HepG2 (cell line): ENCODE measurements at regions not wholly inside any gene's neighbourhood (a gene's known extent, or its start where the extent isn't known, plus 50 kb on each side); places are given as distances from the start of the nearest gene placed in this dataset.

Experiments used
- CTCF ChIP-seq: sonication (generic); formaldehyde crosslinking; IDR thresholded peaks from 2 replicates; pipeline ENCODE4 v1.5.0; 2020; ENCODE audit warnings: mild to moderate bottlenecking, missing genetic modification reagents, moderate library complexity
- JUN ChIP-seq: sonication (generic); formaldehyde crosslinking; IDR thresholded peaks from 2 replicates; pipeline ENCODE4 v1.4.0; 2020; ENCODE audit warnings: mild to moderate bottlenecking, missing genetic modification reagents
- PHF20 ChIP-seq: sonication (generic); formaldehyde crosslinking; IDR thresholded peaks from 2 replicates; pipeline ENCODE4 v1.5.0; 2020; ENCODE audit warnings: mild to moderate bottlenecking, missing genetic modification reagents
- YY1 ChIP-seq: IDR thresholded peaks from 2 replicates; pipeline ENCODE4 v1.6.1; 2011; ENCODE audit warnings: low read length, low read depth, moderate library complexity, mild to moderate bottlenecking; ENCODE audit not compliant: insufficient read depth, insufficient replicate concordance
- ZBTB21 ChIP-seq: sonication (generic); formaldehyde crosslinking; IDR thresholded peaks from 2 replicates; pipeline ENCODE4 v1.4.0; 2020; ENCODE audit warnings: missing genetic modification reagents
- ZNF781 ChIP-seq: sonication (generic); formaldehyde crosslinking; IDR thresholded peaks from 2 replicates; pipeline ENCODE4 v1.5.1; 2020; ENCODE audit warnings: borderline replicate concordance, mild to moderate bottlenecking, missing genetic modification reagents; ENCODE audit errors: not compliant biosample characterization

- TF ChIP-seq CTCF (CRISPR knock-in tag), result no peak
- TF ChIP-seq ZNF781 (CRISPR knock-in tag), result no peak
- no peak for TF ChIP-seq ZBTB21
- no peak for TF ChIP-seq PHF20
- TF ChIP-seq YY1, result no peak
- no peak for TF ChIP-seq JUN (CRISPR knock-in tag)
These were observed 689.0 kb downstream of the PLOD2 start for GRCh38 chr3:145471976-145472375.
